Ovary (tissue), 3 donors: ENCODE measurements at regions not wholly inside any gene's neighbourhood (a gene's known extent, or its start where the extent isn't known, plus 50 kb on each side); places are given as distances from the start of the nearest gene placed in this dataset.

Source experiments
- EP300 ChIP-seq: sonication (generic); formaldehyde crosslinking; IDR thresholded peaks from one replicate; pipeline ENCODE4 v1.6.1; 2017; ENCODE audit warnings: antibody characterized with exemption
- POLR2A ChIP-seq: fragments of 450-650 bp; IDR thresholded peaks from one replicate; pipeline ENCODE4 v1.6.1; 2017; ENCODE audit warnings: antibody characterized with exemption, mild to moderate bottlenecking, moderate library complexity
- TF ChIP-seq, protein P1 (sequence below), 3 donors: fragments of 450-650 bp in 2 of 3; fragments of 200-600 bp in 1 of 3; IDR thresholded peaks; one replicate each; pipeline versions ENCODE4 v1.5.1 to v1.8.0; 2016 to 2022; ENCODE audit warnings: antibody characterized with exemption in 3 of 3, mild to moderate bottlenecking in 1 of 3
- donor health status: DM: no; HTN: no; CAD: no.

DNA sequence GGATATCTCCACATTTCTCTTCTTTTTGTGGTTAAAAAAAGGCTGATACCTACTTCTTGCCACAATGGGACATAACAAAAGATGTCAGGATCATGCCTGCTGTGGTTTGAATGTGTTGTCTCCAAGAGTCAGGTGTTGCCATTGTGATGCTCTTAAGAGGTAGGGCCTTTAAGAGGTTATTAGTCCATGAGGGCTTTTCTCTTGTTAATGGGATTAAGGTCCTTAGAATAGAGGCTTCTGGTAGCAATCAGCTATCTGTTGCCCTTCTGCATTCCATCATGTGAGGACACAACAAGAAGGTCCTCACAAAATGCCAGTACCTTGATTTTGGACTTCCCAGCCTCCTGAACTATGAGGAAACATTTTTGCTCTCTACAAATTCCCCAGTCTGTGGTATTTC lies 191.4 kb downstream of the GBA3 start:
- TF ChIP-seq, protein P1, sequence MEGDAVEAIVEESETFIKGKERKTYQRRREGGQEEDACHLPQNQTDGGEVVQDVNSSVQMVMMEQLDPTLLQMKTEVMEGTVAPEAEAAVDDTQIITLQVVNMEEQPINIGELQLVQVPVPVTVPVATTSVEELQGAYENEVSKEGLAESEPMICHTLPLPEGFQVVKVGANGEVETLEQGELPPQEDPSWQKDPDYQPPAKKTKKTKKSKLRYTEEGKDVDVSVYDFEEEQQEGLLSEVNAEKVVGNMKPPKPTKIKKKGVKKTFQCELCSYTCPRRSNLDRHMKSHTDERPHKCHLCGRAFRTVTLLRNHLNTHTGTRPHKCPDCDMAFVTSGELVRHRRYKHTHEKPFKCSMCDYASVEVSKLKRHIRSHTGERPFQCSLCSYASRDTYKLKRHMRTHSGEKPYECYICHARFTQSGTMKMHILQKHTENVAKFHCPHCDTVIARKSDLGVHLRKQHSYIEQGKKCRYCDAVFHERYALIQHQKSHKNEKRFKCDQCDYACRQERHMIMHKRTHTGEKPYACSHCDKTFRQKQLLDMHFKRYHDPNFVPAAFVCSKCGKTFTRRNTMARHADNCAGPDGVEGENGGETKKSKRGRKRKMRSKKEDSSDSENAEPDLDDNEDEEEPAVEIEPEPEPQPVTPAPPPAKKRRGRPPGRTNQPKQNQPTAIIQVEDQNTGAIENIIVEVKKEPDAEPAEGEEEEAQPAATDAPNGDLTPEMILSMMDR (IDR thresholded peaks at IDR 0.05): no peak
- TF ChIP-seq POLR2A (no peak), EP300 (no peak)
